OCI-LY1 (cell line): ENCODE measurements at regions not wholly inside any gene's neighbourhood (a gene's known extent, or its start where the extent isn't known, plus 50 kb on each side); places are given as distances from the start of the nearest gene placed in this dataset.

ENCODE experiments used
- H2AFZ ChIP-seq: fragments of 200-600 bp; sonication (generic), shearing (Covaris generic); 2 replicates; pipeline ENCODE4 v1.6.0; 2014; ENCODE audit warnings: antibody characterized with exemption, mild to moderate bottlenecking, low read length
- H3F3A ChIP-seq: fragments of 200-600 bp; sonication (generic), shearing (Covaris generic); 2 replicates; pipeline ENCODE4 v1.6.0; 2014; ENCODE audit warnings: mild to moderate bottlenecking, antibody characterized with exemption, low read length, moderate library complexity; ENCODE audit not compliant: insufficient read depth
- H3K27ac ChIP-seq: fragments of 200-600 bp; sonication (generic); 2 replicates; pipeline ENCODE4 v1.5.1; 2014; ENCODE audit warnings: low read length, mixed run types, mild to moderate bottlenecking, low read depth; ENCODE audit not compliant: poor library complexity, severe bottlenecking
- H3K27me3 ChIP-seq: fragments of 200-600 bp; sonication (generic); 2 replicates; pipeline ENCODE4 v1.6.0; 2014; ENCODE audit warnings: antibody characterized with exemption, mild to moderate bottlenecking, low read length, moderate library complexity; ENCODE audit not compliant: insufficient read depth
- H3K36me3 ChIP-seq: fragments of 200-600 bp; sonication (generic); 2 replicates; pipeline ENCODE4 v1.6.1; 2014; ENCODE audit warnings: mild to moderate bottlenecking, antibody characterized with exemption, low read length, moderate library complexity, mixed read lengths; ENCODE audit not compliant: insufficient read depth
- H3K4me1 ChIP-seq: fragments of 200-600 bp; sonication (generic); 2 replicates; pipeline ENCODE4 v1.5.1; 2014; ENCODE audit warnings: mild to moderate bottlenecking, low read length, moderate library complexity; ENCODE audit not compliant: insufficient read depth, severe bottlenecking
- H3K4me2 ChIP-seq: fragments of 200-600 bp; sonication (generic), shearing (Covaris generic); 2 replicates; pipeline ENCODE4 v1.6.1; 2014; ENCODE audit warnings: low read length
- H3K4me3 ChIP-seq: fragments of 200-600 bp; sonication (generic); 2 replicates; pipeline ENCODE4 v1.5.1; 2014; ENCODE audit warnings: low read length, low read depth, mild to moderate bottlenecking, mixed read lengths; ENCODE audit not compliant: poor library complexity, severe bottlenecking
- H3K79me2 ChIP-seq: fragments of 200-600 bp; shearing (Covaris generic); 2 replicates; pipeline ENCODE4 v1.6.1; 2016; ENCODE audit warnings: mixed run types, low read length, mixed read lengths; ENCODE audit not compliant: insufficient read depth
- H3K9ac ChIP-seq: fragments of 200-600 bp; sonication (generic), shearing (Covaris generic); 2 replicates; pipeline ENCODE4 v1.6.1; 2014; ENCODE audit warnings: mild to moderate bottlenecking, low read length, mixed read lengths
- H3K9me2 ChIP-seq: fragments of 200-600 bp; sonication (generic), shearing (Covaris generic); 2 replicates; pipeline ENCODE4 v1.6.1; 2014; ENCODE audit warnings: low read depth, mild to moderate bottlenecking, low read length, mixed read lengths
- H3K9me3 ChIP-seq: fragments of 200-600 bp; shearing (Covaris generic); 2 replicates; pipeline ENCODE4 v1.6.1; 2014; ENCODE audit warnings: low read length, mixed read lengths
- H4K20me1 ChIP-seq: fragments of 200-600 bp; sonication (generic), shearing (Covaris generic); 2 replicates; pipeline ENCODE4 v1.6.0; 2016; ENCODE audit warnings: mild to moderate bottlenecking, low read length; ENCODE audit not compliant: insufficient read depth
- EZH2 ChIP-seq: fragments of 200-600 bp; sonication (generic), shearing (Covaris generic); IDR thresholded peaks from 2 replicates; pipeline ENCODE4 v1.8.0; 2017; ENCODE audit warnings: borderline replicate concordance, mixed run types, mild to moderate bottlenecking, antibody characterized with exemption, low read length, moderate library complexity, mixed read lengths
- TF ChIP-seq, protein P1 (sequence below): fragments of 200-600 bp; sonication (generic), shearing (Covaris generic); IDR thresholded peaks from 2 replicates; pipeline ENCODE4 v1.5.1; 2017; ENCODE audit warnings: mild to moderate bottlenecking, antibody characterized with exemption, low read length, moderate library complexity, mixed read lengths

DNA sequence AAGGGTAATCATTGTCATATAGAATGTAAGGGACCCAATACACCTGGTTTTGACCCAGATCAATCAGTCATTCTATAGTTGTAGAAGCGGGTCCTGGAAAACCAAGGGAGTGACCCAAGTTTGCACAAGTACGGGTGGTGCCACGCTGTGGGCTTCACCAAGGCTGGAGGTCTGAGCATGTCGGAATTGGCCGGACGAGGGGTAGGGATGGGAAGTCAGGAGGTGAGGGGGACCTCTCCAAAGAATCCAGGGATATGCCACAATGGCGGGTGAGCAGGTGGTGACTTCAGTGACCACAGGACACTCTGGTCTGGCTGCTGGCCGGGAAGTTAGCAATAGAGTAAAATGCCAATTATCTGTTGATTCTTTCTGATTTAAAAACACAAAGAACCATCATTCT lies 186.6 kb upstream of the FOXQ1 start:
- Histone ChIP-seq H3K9me2 (no peaks in the 10 kb centered on the region), H3K36me3 (no peaks in the 10 kb centered on the region), H3F3A (no peaks in the 10 kb centered on the region), H2AFZ (no peak overlapping the region), H3K79me2 (no peaks in the 10 kb centered on the region), H3K9ac (no peak overlapping the region), H4K20me1 (no peaks in the 10 kb centered on the region), H3K4me3 (no peak overlapping the region), H3K9me3 (no peaks in the 10 kb centered on the region), H3K4me1 (no peaks in the 10 kb centered on the region), H3K27ac (no peak overlapping the region), H3K4me2 (no peak overlapping the region), H3K27me3 (no peaks in the 10 kb centered on the region)
- TF ChIP-seq, protein P1, sequence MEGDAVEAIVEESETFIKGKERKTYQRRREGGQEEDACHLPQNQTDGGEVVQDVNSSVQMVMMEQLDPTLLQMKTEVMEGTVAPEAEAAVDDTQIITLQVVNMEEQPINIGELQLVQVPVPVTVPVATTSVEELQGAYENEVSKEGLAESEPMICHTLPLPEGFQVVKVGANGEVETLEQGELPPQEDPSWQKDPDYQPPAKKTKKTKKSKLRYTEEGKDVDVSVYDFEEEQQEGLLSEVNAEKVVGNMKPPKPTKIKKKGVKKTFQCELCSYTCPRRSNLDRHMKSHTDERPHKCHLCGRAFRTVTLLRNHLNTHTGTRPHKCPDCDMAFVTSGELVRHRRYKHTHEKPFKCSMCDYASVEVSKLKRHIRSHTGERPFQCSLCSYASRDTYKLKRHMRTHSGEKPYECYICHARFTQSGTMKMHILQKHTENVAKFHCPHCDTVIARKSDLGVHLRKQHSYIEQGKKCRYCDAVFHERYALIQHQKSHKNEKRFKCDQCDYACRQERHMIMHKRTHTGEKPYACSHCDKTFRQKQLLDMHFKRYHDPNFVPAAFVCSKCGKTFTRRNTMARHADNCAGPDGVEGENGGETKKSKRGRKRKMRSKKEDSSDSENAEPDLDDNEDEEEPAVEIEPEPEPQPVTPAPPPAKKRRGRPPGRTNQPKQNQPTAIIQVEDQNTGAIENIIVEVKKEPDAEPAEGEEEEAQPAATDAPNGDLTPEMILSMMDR = no peak
- no peak for TF ChIP-seq EZH2

DNA sequence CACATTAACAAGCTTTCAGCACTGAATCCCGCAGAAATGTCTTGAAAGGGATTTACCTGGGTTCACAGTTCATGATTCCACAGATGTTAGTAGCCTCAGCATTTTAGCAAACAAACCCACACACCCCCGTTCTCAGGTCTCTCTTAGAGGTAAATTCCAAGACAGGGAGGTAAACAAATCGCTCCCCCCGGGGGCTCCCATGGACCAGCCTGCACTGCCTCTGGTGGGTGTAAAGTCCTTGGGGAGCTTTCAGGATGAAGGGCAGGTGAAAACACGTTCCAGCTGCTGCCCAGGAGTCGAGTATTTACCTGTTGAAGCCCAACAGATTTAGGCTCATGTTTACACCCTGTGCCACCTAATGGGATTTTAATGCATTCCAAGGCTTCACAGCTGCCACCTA lies 187.0 kb upstream of the FOXQ1 start:
- H3K4me3 ChIP-seq = no peak overlapping the region
- no peak overlapping the region for H3K4me2 ChIP-seq
- TF ChIP-seq, protein P1 = no peak
- no peak for TF ChIP-seq EZH2
- no peaks in the 10 kb centered on the region for H3K79me2 ChIP-seq
- H3K36me3 ChIP-seq = no peaks in the 10 kb centered on the region
- H4K20me1 ChIP-seq = no peaks in the 10 kb centered on the region
- H3K9me2 ChIP-seq = no peaks in the 10 kb centered on the region
- H3K9me3 ChIP-seq = no peaks in the 10 kb centered on the region
- no peak overlapping the region for H3K27ac ChIP-seq
- no peaks in the 10 kb centered on the region for H3K4me1 ChIP-seq
- H2AFZ ChIP-seq = no peak overlapping the region
- H3K27me3 ChIP-seq = no peaks in the 10 kb centered on the region
- H3F3A ChIP-seq = no peaks in the 10 kb centered on the region
- H3K9ac ChIP-seq = no peak overlapping the region

DNA sequence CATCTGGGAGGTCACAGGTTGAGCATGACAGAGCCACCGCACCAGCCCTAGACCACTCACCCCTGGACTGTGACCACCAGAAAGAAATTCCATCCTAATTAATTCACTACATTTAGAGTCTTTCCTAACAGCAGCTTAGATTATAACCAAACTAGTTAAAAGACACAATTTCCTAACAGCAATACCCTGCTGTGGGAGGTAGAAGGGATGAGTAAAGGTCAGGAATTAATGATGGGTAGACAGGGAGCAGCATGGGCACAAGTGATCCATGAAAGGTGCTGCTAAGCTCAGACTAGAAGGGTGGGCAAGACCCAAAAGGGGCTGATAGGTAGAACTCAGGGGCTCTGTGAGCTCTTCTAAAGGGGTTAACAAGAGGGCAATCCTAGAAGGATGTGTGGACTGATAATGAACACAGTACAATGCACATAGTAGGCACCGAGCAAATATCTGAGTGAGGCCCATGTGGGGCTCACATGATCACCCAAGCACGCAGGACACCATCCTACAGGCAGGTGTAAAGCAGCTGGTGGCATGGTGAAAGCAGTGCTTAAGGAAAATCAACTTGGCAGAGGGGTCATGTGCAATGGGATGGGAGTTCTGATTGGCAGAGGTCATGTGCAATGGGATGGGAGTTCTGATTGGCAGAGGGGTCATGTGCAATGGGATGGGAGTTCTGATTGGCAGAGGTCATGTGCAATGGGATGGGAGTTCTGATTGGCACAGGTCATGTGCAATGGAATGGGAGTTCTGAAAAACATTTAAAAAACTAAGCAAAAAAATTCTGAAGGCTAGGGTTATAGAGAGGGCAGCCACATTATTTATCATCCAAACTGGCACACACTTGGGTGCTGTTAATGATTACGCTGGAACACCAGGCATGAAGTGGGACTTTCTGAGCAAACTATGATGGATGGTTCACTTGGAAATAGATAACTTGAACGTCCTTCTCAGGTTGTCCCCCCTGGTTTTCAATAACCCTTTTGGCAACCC lies 188.2 kb upstream of the FOXQ1 start:
- Histone ChIP-seq H3K27me3 (no peaks in the 10 kb centered on the region), H3K9me2 (no peaks in the 10 kb centered on the region), H3K79me2 (no peaks in the 10 kb centered on the region), H3F3A (no peaks in the 10 kb centered on the region), H3K36me3 (no peaks in the 10 kb centered on the region), H3K4me1 (no peaks in the 10 kb centered on the region), H4K20me1 (no peaks in the 10 kb centered on the region), H3K27ac (no peak overlapping the region), H3K4me2 (no peak overlapping the region), H3K9ac (no peak overlapping the region), H3K9me3 (no peaks in the 10 kb centered on the region), H2AFZ (no peak overlapping the region), H3K4me3 (no peak overlapping the region)
- no peak for TF ChIP-seq EZH2
- TF ChIP-seq, protein P1 = no peak
